PC-3 (cell line): ENCODE measurements at regions not wholly inside any gene's neighbourhood (a gene's known extent, or its start where the extent isn't known, plus 50 kb on each side); places are given as distances from the start of the nearest gene placed in this dataset.

Experiments used
- ATAC-seq: fragments of 200-7000 bp; cut with Tn5 transposase; 2 replicates; pipeline ENCODE4 v1.9.1; 2020; ENCODE audit warnings: mild to moderate bottlenecking, moderate library complexity
- BruUV-seq: library from RNA; stranded (reverse); fragments of 400-500 nt; replicated peaks from 2 replicates; lab custom pipeline; 2021; lab: Mats Ljungman, UMichigan
- CTCF ChIA-PET: fragments of 300-600 bp; sonication (Branson Sonifier 250); formaldehyde crosslinking; loops from one replicate; lab custom pipeline; 2022; ENCODE audit warnings: antibody characterized with exemption; lab: Charles Lee
- POLR2A ChIA-PET: fragments of 300-600 bp; sonication (Branson Sonifier 250); formaldehyde crosslinking; loops from one replicate; lab custom pipeline; 2022; ENCODE audit warnings: antibody characterized with exemption; ENCODE audit not compliant: unreplicated experiment; lab: Charles Lee
- DNase-seq: peaks from one replicate; pipeline ENCODE4 v3.0.0-alpha.2; 2015
- H2AFZ ChIP-seq: fragments of 300-600 bp; sonication (generic); 2 replicates; pipeline ENCODE4 v1.6.0; 2016; ENCODE audit warnings: antibody characterized with exemption, low read length
- H3F3A ChIP-seq: fragments of 300-600 bp; sonication (generic); one replicate; pipeline ENCODE4 v1.6.0; 2017; ENCODE audit warnings: antibody characterized with exemption, low read length, control low read depth, mild to moderate bottlenecking; ENCODE audit not compliant: unreplicated experiment
- H3K27ac ChIP-seq: fragments of 300-600 bp; sonication (generic); 2 replicates; pipeline ENCODE4 v1.5.1; 2016; ENCODE audit warnings: mild to moderate bottlenecking, low read length
- H3K27me3 ChIP-seq: fragments of 300-600 bp; sonication (generic); 2 replicates; pipeline ENCODE4 v1.6.1; 2016; ENCODE audit warnings: low read length, mixed read lengths
- H3K36me3 ChIP-seq: fragments of 300-600 bp; sonication (generic); 2 replicates; pipeline ENCODE4 v1.6.1; 2016; ENCODE audit warnings: low read depth, mixed run types, low read length, mixed read lengths
- H3K4me1 ChIP-seq: fragments of 300-600 bp; sonication (generic); 2 replicates; pipeline ENCODE4 v1.5.1; 2016; ENCODE audit warnings: low read length; ENCODE audit not compliant: insufficient read depth
- H3K4me2 ChIP-seq: fragments of 300-600 bp; sonication (generic); 2 replicates; pipeline ENCODE4 v1.6.0; 2016; ENCODE audit warnings: low read length
- H3K4me3 ChIP-seq: fragments of 300-600 bp; sonication (generic); 2 replicates; pipeline ENCODE4 v1.5.1; 2016; ENCODE audit warnings: mild to moderate bottlenecking, low read length, mixed read lengths
- H3K79me2 ChIP-seq: fragments of 300-600 bp; sonication (generic); 2 replicates; pipeline ENCODE4 v1.6.1; 2017; ENCODE audit warnings: low read length, mixed read lengths
- H3K9ac ChIP-seq: fragments of 300-600 bp; sonication (generic); 2 replicates; pipeline ENCODE4 v1.6.0; 2016; ENCODE audit warnings: mild to moderate bottlenecking, low read length
- H3K9me2 ChIP-seq: fragments of 300-600 bp; sonication (generic); replicated peaks from 2 replicates; pipeline ENCODE4 v1.6.1; 2016; ENCODE audit warnings: mixed run types, low read length, mixed read lengths
- H3K9me3 ChIP-seq: fragments of 300-600 bp; sonication (generic); 2 replicates; pipeline ENCODE4 v1.6.1; 2016; ENCODE audit warnings: low read length, mixed read lengths
- H4K20me1 ChIP-seq: fragments of 300-600 bp; sonication (generic); 2 replicates; pipeline ENCODE4 v1.6.1; 2016; ENCODE audit warnings: low read length, mixed read lengths
- EZH2 ChIP-seq: fragments of 300-600 bp; sonication (generic); IDR thresholded peaks from one replicate; pipeline ENCODE4 v1.6.1; 2017; ENCODE audit warnings: antibody characterized with exemption, mild to moderate bottlenecking, low read length; ENCODE audit not compliant: unreplicated experiment
- EZH2phosphoT487 ChIP-seq: fragments of 300-600 bp; sonication (generic); IDR thresholded peaks from 2 replicates; pipeline ENCODE4 v1.6.1; 2018; ENCODE audit warnings: mild to moderate bottlenecking, antibody characterized with exemption, low read length, borderline replicate concordance
- intact Hi-C: fragments of 100-400 bp; cut with micrococcal nuclease; formaldehyde crosslinking; loops from 2 replicates; pipeline ENCODE4 v1.9.0; 2023
- TF ChIP-seq, protein P1 (sequence below): fragments of 300-600 bp; sonication (generic); conservative IDR thresholded peaks from 2 replicates; pipeline ENCODE4 v1.5.1; 2017; ENCODE audit warnings: antibody characterized with exemption, low read depth, mild to moderate bottlenecking, low read length

- Histone ChIP-seq H4K20me1 (no peaks in the 10 kb centered on the region), H2AFZ (no peak overlapping the region), H3K9ac (no peak overlapping the region), H3K9me2 (no peaks in the 10 kb centered on the region), H3K4me1 (no peaks in the 10 kb centered on the region), H3K9me3 (no peaks in the 10 kb centered on the region), H3K36me3 (no peaks in the 10 kb centered on the region), H3K27ac (no peak overlapping the region), H3K4me3 (no peak overlapping the region), H3K27me3 (peaks cover 5% of the 10 kb centered on the region), H3F3A (no peaks in the 10 kb centered on the region), H3K4me2 (no peak overlapping the region), H3K79me2 (no peaks in the 10 kb centered on the region)
- TF ChIP-seq EZH2phosphoT487 = no peak
- DNase-seq (no peak), ATAC-seq (no peak)
- ChIA-PET POLR2A (no interaction called here), CTCF (no interaction called here)
- intact Hi-C loops = no loop called here
- BruUV-seq = no TSS peak
Observed at GRCh38 chr9:93861736-93862358, 93.3 kb downstream of the BARX1 start.

DNA sequence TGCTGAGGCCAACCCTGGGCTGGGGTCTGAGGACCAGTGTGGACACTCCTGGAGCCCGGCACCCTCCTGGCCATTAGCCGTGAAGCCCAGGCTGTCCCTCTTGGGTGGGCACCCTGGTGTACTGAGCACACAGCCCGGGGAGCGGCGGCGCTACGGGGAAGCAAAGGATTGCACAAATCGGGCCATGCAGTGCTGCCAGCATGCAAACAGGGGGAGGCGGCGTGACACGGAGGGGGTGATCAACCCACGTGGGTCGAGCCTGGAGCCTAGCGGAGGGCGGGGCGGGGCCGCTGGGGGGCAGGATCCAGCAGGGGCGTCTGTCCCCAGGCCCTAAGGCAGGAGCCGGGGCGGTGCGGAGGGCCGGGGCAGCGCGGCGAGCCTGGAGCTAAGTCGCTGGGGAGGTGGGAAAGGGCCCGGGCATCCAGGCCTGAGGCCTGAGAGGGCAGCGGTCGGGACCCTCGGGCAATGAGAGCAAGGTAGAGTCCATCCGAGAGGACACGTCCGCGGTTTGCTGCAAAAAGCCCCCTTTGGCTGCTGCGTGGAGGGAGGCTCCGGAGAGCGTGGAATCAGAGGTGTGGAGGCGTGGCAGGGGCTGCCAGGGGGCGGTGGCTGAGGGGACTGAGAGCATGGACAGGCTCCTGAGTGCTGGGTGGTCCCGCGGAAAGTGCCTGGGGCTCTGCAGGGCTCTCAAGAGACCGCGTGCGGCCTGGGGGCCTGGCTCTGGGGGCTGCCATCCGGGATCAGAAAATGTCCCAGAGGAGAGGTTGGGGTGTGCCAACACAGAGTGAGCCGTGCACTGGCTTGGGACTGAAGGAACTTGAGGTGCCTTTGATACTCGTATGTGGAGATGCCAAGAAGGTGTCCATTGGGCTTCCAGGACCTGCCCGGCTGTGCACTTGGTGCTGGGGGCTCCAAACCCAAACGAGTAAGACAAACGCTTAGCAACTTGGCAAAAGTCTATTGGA lies 94.2 kb downstream of the BARX1 start:
- BruUV-seq = no TSS peak
- Histone ChIP-seq H3K4me3 (no peak overlapping the region), H3K9me2 (no peaks in the 10 kb centered on the region), H3K4me1 (no peaks in the 10 kb centered on the region), H3K27ac (no peak overlapping the region), H3F3A (no peaks in the 10 kb centered on the region), H3K79me2 (no peaks in the 10 kb centered on the region), H3K9me3 (no peaks in the 10 kb centered on the region), H3K9ac (no peak overlapping the region), H3K36me3 (no peaks in the 10 kb centered on the region), H4K20me1 (no peaks in the 10 kb centered on the region), H2AFZ (no peak overlapping the region), H3K4me2 (no peak overlapping the region), H3K27me3 (peaks cover 1% of the 10 kb centered on the region)
- TF ChIP-seq, protein P1, sequence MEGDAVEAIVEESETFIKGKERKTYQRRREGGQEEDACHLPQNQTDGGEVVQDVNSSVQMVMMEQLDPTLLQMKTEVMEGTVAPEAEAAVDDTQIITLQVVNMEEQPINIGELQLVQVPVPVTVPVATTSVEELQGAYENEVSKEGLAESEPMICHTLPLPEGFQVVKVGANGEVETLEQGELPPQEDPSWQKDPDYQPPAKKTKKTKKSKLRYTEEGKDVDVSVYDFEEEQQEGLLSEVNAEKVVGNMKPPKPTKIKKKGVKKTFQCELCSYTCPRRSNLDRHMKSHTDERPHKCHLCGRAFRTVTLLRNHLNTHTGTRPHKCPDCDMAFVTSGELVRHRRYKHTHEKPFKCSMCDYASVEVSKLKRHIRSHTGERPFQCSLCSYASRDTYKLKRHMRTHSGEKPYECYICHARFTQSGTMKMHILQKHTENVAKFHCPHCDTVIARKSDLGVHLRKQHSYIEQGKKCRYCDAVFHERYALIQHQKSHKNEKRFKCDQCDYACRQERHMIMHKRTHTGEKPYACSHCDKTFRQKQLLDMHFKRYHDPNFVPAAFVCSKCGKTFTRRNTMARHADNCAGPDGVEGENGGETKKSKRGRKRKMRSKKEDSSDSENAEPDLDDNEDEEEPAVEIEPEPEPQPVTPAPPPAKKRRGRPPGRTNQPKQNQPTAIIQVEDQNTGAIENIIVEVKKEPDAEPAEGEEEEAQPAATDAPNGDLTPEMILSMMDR = no peak
- TF ChIP-seq EZH2 (no peak), EZH2phosphoT487 (no peak)
- intact Hi-C loops = no loop called here
- DNase-seq (no peak), ATAC-seq (no peak)
- CTCF ChIA-PET = no interaction called here
- POLR2A ChIA-PET = no interaction called here

- intact Hi-C loops = no loop called here
- Histone ChIP-seq H3K4me1 (no peaks in the 10 kb centered on the region), H4K20me1 (no peaks in the 10 kb centered on the region), H3K79me2 (no peaks in the 10 kb centered on the region), H3K9me3 (no peaks in the 10 kb centered on the region), H2AFZ (no peak overlapping the region), H3K4me3 (no peak overlapping the region), H3K27me3 (peaks cover 11% of the 10 kb centered on the region; the same call in 1 of the 2 replicates), H3K4me2 (no peak overlapping the region), H3F3A (no peaks in the 10 kb centered on the region), H3K9ac (no peak overlapping the region), H3K36me3 (no peaks in the 10 kb centered on the region), H3K9me2 (no peaks in the 10 kb centered on the region), H3K27ac (no peak overlapping the region)
- ChIA-PET CTCF (no interaction called here), POLR2A (no interaction called here)
- TF ChIP-seq, protein P1 = no peak; the same call in 1 of the 2 replicates
- TF ChIP-seq EZH2 (no peak), EZH2phosphoT487 (no peak)
- no peak for DNase-seq
- ATAC-seq = no peak
- BruUV-seq = no TSS peak
Observed at GRCh38 chr9:93859431-93860215, 95.5 kb downstream of the BARX1 start.
